SK-N-SH treated with all-trans-retinoic acid at 6 μM for 48 hours (cell line): ENCODE measurements at regions not wholly inside any gene's neighbourhood (a gene's known extent, or its start where the extent isn't known, plus 50 kb on each side); places are given as distances from the start of the nearest gene placed in this dataset.

Source experiments
- ARNTL ChIP-seq: fragments of 450-650 bp; formaldehyde crosslinking; IDR thresholded peaks from 2 replicates; pipeline ENCODE4 v1.5.0; 2020; ENCODE audit warnings: low read depth, mild to moderate bottlenecking, moderate library complexity, borderline replicate concordance
- CSDC2 ChIP-seq: fragments of 250-450 bp; sonication (Bioruptor Pico); IDR thresholded peaks from 2 replicates; pipeline ENCODE4 v1.5.0; 2020; ENCODE audit warnings: mild to moderate bottlenecking, moderate library complexity
- ISL1 ChIP-seq: fragments of 250-450 bp; sonication (Bioruptor Pico); IDR thresholded peaks from 2 replicates; pipeline ENCODE4 v2.1.2; 2022; ENCODE audit warnings: mild to moderate bottlenecking, moderate library complexity
- RARB ChIP-seq: fragments of 250-450 bp; sonication (Bioruptor Pico); IDR thresholded peaks from 2 replicates; pipeline ENCODE4 v1.8.0; 2021; ENCODE audit warnings: mild to moderate bottlenecking, moderate library complexity
- SNAI2 ChIP-seq: fragments of 250-450 bp; sonication (Bioruptor Pico); IDR thresholded peaks from 2 replicates; pipeline ENCODE4 v1.5.0; 2020; ENCODE audit warnings: mild to moderate bottlenecking, moderate library complexity
- TCF4 ChIP-seq: fragments of 250-450 bp; sonication (Bioruptor Pico); IDR thresholded peaks from 2 replicates; pipeline ENCODE4 v1.8.0; 2021; ENCODE audit warnings: mild to moderate bottlenecking, moderate library complexity, borderline replicate concordance
- TOX ChIP-seq: fragments of 250-450 bp; sonication (Bioruptor Pico); IDR thresholded peaks from 2 replicates; pipeline ENCODE4 v1.8.0; 2021; ENCODE audit warnings: mild to moderate bottlenecking, moderate library complexity, borderline replicate concordance
- ZFP30 ChIP-seq: fragments of 450-650 bp; formaldehyde crosslinking; IDR thresholded peaks from 2 replicates; pipeline ENCODE4 v1.5.0; 2022; ENCODE audit warnings: mild to moderate bottlenecking, moderate library complexity
- ZNF70 ChIP-seq: fragments of 450-650 bp; formaldehyde crosslinking; IDR thresholded peaks from 2 replicates; pipeline ENCODE4 v1.5.0; 2020; ENCODE audit warnings: mild to moderate bottlenecking, moderate library complexity
- TF ChIP-seq, protein P1 (sequence below): fragments of 250-450 bp; sonication (Bioruptor Pico); IDR thresholded peaks from 2 replicates; pipeline ENCODE4 v1.8.0; 2020; ENCODE audit warnings: mild to moderate bottlenecking, moderate library complexity, borderline replicate concordance
- TF ChIP-seq, protein P2 (sequence below): fragments of 250-450 bp; sonication (Bioruptor Pico); IDR thresholded peaks from 2 replicates; pipeline ENCODE4 v1.5.0; 2020; ENCODE audit warnings: mild to moderate bottlenecking, moderate library complexity
- TF ChIP-seq, protein P3 (sequence below): fragments of 250-450 bp; sonication (Bioruptor Pico); IDR thresholded peaks from 2 replicates; pipeline ENCODE4 v1.5.1; 2020; ENCODE audit warnings: low read depth, mild to moderate bottlenecking, moderate library complexity
- TF ChIP-seq, protein P4 (sequence below): fragments of 250-450 bp; sonication (Bioruptor Pico); IDR thresholded peaks from 2 replicates; pipeline ENCODE4 v1.5.1; 2021; ENCODE audit warnings: mild to moderate bottlenecking, moderate library complexity

DNA sequence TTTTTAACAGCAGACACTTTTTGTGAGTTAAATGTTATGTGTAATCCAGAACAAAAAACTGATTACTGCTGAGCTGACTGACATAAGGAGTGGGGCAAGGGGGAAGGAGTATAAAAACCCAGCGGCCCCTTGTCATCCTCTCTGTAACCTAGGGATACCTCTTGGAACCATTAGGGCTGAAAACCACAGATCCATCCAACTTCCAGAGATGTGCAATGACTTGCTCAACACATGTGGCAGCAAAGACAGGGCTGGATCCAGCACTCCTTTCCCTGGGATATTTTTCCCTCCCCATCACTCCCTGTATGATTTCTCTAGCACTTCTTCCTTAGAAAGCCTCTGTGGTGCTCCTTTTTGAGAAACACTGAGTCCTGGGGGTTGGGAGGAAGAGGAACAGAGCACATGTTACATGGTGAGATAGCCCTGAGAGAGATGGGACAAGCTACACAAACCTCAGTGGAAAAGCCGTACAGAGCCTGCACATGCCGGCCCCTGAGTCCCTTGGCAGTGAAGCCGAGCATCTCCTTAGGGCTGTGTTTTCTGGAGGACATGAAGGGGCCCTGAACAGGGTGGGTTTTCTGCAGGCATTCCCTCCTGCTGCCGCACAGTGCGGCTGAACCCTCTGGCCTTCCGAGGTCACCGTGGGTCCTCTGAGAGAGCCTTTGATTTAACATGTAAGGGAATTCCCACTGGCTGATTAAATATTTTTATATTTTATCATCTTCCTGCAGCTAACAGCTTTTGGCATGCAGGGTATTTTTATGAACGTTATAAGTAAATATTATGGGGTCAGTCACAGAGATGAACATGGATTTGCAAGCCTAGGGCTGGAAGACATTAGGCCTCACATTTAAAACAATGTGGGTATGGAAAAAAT lies 219.9 kb downstream of the COG6 start:
- TF ChIP-seq, protein P1, sequence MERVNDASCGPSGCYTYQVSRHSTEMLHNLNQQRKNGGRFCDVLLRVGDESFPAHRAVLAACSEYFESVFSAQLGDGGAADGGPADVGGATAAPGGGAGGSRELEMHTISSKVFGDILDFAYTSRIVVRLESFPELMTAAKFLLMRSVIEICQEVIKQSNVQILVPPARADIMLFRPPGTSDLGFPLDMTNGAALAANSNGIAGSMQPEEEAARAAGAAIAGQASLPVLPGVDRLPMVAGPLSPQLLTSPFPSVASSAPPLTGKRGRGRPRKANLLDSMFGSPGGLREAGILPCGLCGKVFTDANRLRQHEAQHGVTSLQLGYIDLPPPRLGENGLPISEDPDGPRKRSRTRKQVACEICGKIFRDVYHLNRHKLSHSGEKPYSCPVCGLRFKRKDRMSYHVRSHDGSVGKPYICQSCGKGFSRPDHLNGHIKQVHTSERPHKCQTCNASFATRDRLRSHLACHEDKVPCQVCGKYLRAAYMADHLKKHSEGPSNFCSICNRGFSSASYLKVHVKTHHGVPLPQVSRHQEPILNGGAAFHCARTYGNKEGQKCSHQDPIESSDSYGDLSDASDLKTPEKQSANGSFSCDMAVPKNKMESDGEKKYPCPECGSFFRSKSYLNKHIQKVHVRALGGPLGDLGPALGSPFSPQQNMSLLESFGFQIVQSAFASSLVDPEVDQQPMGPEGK (CRISPR knock-in tag), result no peak
- TF ChIP-seq TOX (no peak), ZNF70 (CRISPR knock-in tag) (no peak), ARNTL (CRISPR knock-in tag) (no peak), TCF4 (CRISPR knock-in tag) (no peak), CSDC2 (CRISPR knock-in tag) (no peak), ISL1 (CRISPR knock-in tag) (no peak), ZFP30 (CRISPR knock-in tag) (no peak), RARB (CRISPR knock-in tag) (no peak), SNAI2 (CRISPR knock-in tag) (no peak)
- TF ChIP-seq, protein P2, sequence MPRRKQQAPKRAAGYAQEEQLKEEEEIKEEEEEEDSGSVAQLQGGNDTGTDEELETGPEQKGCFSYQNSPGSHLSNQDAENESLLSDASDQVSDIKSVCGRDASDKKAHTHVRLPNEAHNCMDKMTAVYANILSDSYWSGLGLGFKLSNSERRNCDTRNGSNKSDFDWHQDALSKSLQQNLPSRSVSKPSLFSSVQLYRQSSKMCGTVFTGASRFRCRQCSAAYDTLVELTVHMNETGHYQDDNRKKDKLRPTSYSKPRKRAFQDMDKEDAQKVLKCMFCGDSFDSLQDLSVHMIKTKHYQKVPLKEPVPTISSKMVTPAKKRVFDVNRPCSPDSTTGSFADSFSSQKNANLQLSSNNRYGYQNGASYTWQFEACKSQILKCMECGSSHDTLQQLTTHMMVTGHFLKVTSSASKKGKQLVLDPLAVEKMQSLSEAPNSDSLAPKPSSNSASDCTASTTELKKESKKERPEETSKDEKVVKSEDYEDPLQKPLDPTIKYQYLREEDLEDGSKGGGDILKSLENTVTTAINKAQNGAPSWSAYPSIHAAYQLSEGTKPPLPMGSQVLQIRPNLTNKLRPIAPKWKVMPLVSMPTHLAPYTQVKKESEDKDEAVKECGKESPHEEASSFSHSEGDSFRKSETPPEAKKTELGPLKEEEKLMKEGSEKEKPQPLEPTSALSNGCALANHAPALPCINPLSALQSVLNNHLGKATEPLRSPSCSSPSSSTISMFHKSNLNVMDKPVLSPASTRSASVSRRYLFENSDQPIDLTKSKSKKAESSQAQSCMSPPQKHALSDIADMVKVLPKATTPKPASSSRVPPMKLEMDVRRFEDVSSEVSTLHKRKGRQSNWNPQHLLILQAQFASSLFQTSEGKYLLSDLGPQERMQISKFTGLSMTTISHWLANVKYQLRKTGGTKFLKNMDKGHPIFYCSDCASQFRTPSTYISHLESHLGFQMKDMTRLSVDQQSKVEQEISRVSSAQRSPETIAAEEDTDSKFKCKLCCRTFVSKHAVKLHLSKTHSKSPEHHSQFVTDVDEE (CRISPR knock-in tag), result no peak
- TF ChIP-seq, protein P3, sequence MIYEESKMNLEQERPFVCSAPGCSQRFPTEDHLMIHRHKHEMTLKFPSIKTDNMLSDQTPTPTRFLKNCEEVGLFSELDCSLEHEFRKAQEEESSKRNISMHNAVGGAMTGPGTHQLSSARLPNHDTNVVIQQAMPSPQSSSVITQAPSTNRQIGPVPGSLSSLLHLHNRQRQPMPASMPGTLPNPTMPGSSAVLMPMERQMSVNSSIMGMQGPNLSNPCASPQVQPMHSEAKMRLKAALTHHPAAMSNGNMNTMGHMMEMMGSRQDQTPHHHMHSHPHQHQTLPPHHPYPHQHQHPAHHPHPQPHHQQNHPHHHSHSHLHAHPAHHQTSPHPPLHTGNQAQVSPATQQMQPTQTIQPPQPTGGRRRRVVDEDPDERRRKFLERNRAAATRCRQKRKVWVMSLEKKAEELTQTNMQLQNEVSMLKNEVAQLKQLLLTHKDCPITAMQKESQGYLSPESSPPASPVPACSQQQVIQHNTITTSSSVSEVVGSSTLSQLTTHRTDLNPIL (CRISPR knock-in tag), result no peak
- TF ChIP-seq, protein P4, sequence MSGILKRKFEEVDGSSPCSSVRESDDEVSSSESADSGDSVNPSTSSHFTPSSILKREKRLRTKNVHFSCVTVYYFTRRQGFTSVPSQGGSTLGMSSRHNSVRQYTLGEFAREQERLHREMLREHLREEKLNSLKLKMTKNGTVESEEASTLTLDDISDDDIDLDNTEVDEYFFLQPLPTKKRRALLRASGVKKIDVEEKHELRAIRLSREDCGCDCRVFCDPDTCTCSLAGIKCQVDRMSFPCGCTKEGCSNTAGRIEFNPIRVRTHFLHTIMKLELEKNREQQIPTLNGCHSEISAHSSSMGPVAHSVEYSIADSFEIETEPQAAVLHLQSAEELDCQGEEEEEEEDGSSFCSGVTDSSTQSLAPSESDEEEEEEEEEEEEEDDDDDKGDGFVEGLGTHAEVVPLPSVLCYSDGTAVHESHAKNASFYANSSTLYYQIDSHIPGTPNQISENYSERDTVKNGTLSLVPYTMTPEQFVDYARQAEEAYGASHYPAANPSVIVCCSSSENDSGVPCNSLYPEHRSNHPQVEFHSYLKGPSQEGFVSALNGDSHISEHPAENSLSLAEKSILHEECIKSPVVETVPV (CRISPR knock-in tag), result no peak
